Osteoblast (primary cell): ENCODE measurements at regions not wholly inside any gene's neighbourhood (a gene's known extent, or its start where the extent isn't known, plus 50 kb on each side); places are given as distances from the start of the nearest gene placed in this dataset.

Experiments used
- DNase-seq: peaks from one replicate; pipeline ENCODE4 v3.0.0; 2011; ENCODE audit warnings: low spot score, mixed read lengths; ENCODE audit not compliant: insufficient read length; ENCODE audit errors: missing footprints
- H2AFZ ChIP-seq: 2 replicates; pipeline ENCODE4 v1.6.0; 2011; ENCODE audit warnings: mild to moderate bottlenecking, low read length
- H3K27ac ChIP-seq: 2 replicates; pipeline ENCODE4 v1.5.1; 2011; ENCODE audit warnings: mild to moderate bottlenecking, low read depth, low read length, moderate library complexity
- H3K27me3 ChIP-seq: 2 replicates; pipeline ENCODE4 v1.6.0; 2012; ENCODE audit warnings: mild to moderate bottlenecking, control low read depth, inconsistent platforms, low read length, moderate library complexity; ENCODE audit not compliant: insufficient read depth
- H3K36me3 ChIP-seq: 2 replicates; pipeline ENCODE4 v1.5.1; 2011; ENCODE audit warnings: mild to moderate bottlenecking, low read length, control low read depth, moderate library complexity; ENCODE audit not compliant: insufficient read depth
- H3K4me1 ChIP-seq: 2 replicates; pipeline ENCODE4 v1.5.1; 2011; ENCODE audit warnings: mild to moderate bottlenecking, low read length, control low read depth, moderate library complexity; ENCODE audit not compliant: insufficient read depth
- H3K4me2 ChIP-seq: 2 replicates; pipeline ENCODE4 v1.6.0; 2011; ENCODE audit warnings: mild to moderate bottlenecking, low read length; ENCODE audit not compliant: insufficient read depth
- H3K4me3 ChIP-seq: fragments of 200-600 bp; sonication (generic); 3 replicates; pipeline ENCODE4 v1.5.1; 2012; ENCODE audit warnings: mild to moderate bottlenecking, low read length, inconsistent platforms; ENCODE audit not compliant: insufficient read depth
- H3K79me2 ChIP-seq: 2 replicates; pipeline ENCODE4 v1.6.0; 2012; ENCODE audit warnings: mild to moderate bottlenecking, low read length, control low read depth, inconsistent platforms; ENCODE audit not compliant: insufficient read depth
- H3K9me3 ChIP-seq: 2 replicates; pipeline ENCODE4 v1.5.1; 2011; ENCODE audit warnings: low read depth, low read length, control low read depth
- H4K20me1 ChIP-seq: 2 replicates; pipeline ENCODE4 v1.6.0; 2012; ENCODE audit warnings: mild to moderate bottlenecking, low read length, control low read depth; ENCODE audit not compliant: insufficient read depth
- CTCF ChIP-seq: IDR thresholded peaks from 2 replicates; pipeline ENCODE4 v1.5.1; 2011; ENCODE audit warnings: mild to moderate bottlenecking, low read depth, low read length, moderate library complexity; ENCODE audit errors: extremely low read depth

GRCh38 chr3:106332129-106332528, 463.3 kb upstream of the CBLB start:
- no peaks in the 10 kb centered on the region for H3K27me3 ChIP-seq
- peaks cover 17% of the 10 kb centered on the region for H3K4me1 ChIP-seq
- TF ChIP-seq CTCF: no peak
- no peak overlapping the region for H3K4me3 ChIP-seq
- no peak overlapping the region for H3K4me2 ChIP-seq
- no peaks in the 10 kb centered on the region for H4K20me1 ChIP-seq
- H3K9me3 ChIP-seq: no peaks in the 10 kb centered on the region
- no peak for DNase-seq
- no peaks in the 10 kb centered on the region for H3K79me2 ChIP-seq
- no peak overlapping the region for H2AFZ ChIP-seq
- H3K27ac ChIP-seq: no peak overlapping the region
- H3K36me3 ChIP-seq: no peaks in the 10 kb centered on the region

GRCh38 chr3:106332884-106333283, 464.1 kb upstream of the CBLB start:
- no peak overlapping the region for H3K27ac ChIP-seq

GRCh38 chr3:106333911-106334618, 465.3 kb upstream of the CBLB start:
- H3K79me2 ChIP-seq: no peaks in the 10 kb centered on the region
- TF ChIP-seq CTCF: no peak
- H3K27me3 ChIP-seq: no peaks in the 10 kb centered on the region
- peaks cover 10% of the 10 kb centered on the region for H3K4me1 ChIP-seq
- no peaks in the 10 kb centered on the region for H3K36me3 ChIP-seq
- H3K4me2 ChIP-seq: peak overlapping the region; percentile 12
- DNase-seq: no peak
- H3K9me3 ChIP-seq: no peaks in the 10 kb centered on the region
- H3K4me3 ChIP-seq: no peak overlapping the region
- no peak overlapping the region for H2AFZ ChIP-seq
- no peak overlapping the region for H3K27ac ChIP-seq
- H4K20me1 ChIP-seq: no peaks in the 10 kb centered on the region

More at GRCh38 chr3:106332884-106333283, 464.1 kb upstream of the CBLB start:
- Histone ChIP-seq H3K4me1 (peaks cover 11% of the 10 kb centered on the region), H3K36me3 (no peaks in the 10 kb centered on the region), H2AFZ (no peak overlapping the region), H3K79me2 (no peaks in the 10 kb centered on the region), H3K27me3 (no peaks in the 10 kb centered on the region), H4K20me1 (no peaks in the 10 kb centered on the region), H3K9me3 (no peaks in the 10 kb centered on the region), H3K4me3 (no peak overlapping the region), H3K4me2 (no peak overlapping the region)
- no peak for DNase-seq
- TF ChIP-seq CTCF: no peak

GRCh38 chr3:106336619-106337018, 467.8 kb upstream of the CBLB start:
- no peaks in the 10 kb centered on the region for H3K9me3 ChIP-seq
- H3K4me2 ChIP-seq: no peak overlapping the region
- H3K27ac ChIP-seq: peak overlapping the region; percentile 2
- no peaks in the 10 kb centered on the region for H3K79me2 ChIP-seq
- H3K4me1 ChIP-seq: peaks cover 10% of the 10 kb centered on the region
- DNase-seq: no peak
- no peaks in the 10 kb centered on the region for H3K36me3 ChIP-seq
- H2AFZ ChIP-seq: no peak overlapping the region
- no peak for TF ChIP-seq CTCF
- no peaks in the 10 kb centered on the region for H4K20me1 ChIP-seq
- H3K4me3 ChIP-seq: no peak overlapping the region
- H3K27me3 ChIP-seq: no peaks in the 10 kb centered on the region
